Suppressor macrophage treated with lipopolysaccharide for 4 hours (primary cell): ENCODE measurements at regions not wholly inside any gene's neighbourhood (a gene's known extent, or its start where the extent isn't known, plus 50 kb on each side); places are given as distances from the start of the nearest gene placed in this dataset.
"Not testable (repeated sequence)": the region's sequence is repeated elsewhere in the genome, so short reads cannot be mapped to it uniquely, and the experiment has no call there.

Experiments used
- DNase-seq: peaks from one replicate; pipeline ENCODE4 v3.0.0-alpha.2; 2020

GRCh38 chrY:7871304-7871932, 959.9 kb upstream of the AMELY start:
- no peak for DNase-seq

GRCh38 chrY:7866976-7867375, 955.4 kb upstream of the AMELY start:
- DNase-seq, result no peak

DNA sequence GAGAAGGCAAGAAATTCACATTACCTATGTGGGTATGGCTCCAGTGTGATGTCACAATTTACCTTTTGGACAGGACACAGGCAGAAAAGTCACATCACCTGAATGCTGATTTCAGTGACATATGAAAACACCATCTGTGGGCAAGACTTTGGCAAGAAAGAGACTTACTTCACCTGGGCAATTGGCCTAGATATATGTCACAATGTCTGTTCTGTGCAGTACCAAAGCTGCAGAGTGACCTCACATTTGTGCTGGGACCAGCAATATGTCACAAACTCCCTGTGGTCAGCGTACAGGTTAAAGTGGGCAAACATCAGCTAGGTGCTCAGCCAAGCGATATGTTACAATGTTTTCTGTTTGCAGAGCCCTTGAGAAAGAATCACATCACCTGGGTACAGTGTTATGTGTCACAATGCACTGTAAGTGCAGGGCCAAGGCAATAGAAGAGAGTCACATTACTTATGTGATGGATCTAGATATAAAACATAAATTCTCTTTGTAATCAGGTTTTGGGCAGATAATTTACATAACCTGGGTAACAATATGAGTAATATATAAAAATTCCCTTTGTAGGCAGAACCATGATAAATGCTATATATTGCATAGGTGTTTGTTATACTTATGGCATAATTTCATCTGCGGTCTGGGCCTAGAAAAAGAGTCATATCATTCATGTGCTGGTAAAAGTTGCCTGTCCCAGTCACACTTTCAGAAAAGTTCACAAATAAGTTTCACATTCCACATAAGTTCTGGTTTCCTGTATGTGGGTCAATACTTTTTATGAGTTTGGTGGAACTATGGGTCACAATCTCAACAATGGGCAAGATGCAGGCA, 949.4 kb upstream of the AMELY start:
- DNase-seq, result no peak

- no peak for DNase-seq
Observed at GRCh38 chrY:7850191-7850590, 938.6 kb upstream of the AMELY start.

GRCh38 chrY:7845776-7846175, 934.2 kb upstream of the AMELY start:
- no peak for DNase-seq

- no peak for DNase-seq
Observed at GRCh38 chrY:7837046-7837445, 925.5 kb upstream of the AMELY start.

DNA sequence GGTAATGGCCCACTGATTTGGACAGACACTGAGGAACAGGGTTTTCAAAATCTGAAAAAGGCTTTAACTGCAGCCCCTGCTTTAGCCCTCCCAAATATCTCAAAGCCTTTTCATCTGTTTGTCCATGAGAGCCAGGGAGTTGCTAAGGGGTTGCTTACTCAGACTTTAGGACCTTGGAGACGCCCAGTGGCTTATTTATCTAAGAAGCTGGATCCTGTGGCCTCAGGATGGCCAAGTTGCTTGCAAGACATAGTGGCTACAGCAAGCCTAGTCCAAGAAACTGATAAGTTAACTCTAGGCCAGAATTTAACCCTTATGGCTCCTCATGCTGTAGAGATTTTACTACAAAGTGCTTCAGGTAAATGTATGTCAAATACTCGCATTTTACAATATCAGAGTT, 924.8 kb upstream of the AMELY start:
- no peak for DNase-seq

GRCh38 chrY:7835416-7835815, 923.9 kb upstream of the AMELY start:
- no peak for DNase-seq

GRCh38 chrY:7834284-7834683, 922.7 kb upstream of the AMELY start:
- DNase-seq, result no peak

- not testable (repeated sequence) for DNase-seq
Observed at GRCh38 chrY:7830881-7831280, 919.3 kb upstream of the AMELY start.

DNA sequence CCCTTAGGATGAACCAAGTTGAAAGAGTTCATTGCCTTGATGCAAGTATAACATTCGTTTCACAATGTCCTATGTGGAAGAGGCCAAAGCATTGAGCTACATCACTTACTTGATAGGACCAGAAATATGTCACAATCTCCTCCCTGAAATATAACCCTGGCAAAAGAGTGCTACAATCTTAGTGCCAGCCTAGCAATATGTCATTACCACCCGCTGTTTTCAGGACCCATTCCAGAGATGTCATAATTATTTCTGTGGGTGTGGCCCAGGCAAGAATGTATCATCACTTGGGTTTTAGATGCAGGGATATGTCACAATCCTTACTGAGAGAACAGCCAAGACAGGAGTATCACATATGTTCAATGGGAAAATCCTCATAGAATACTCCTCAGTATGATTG, 915.0 kb upstream of the AMELY start:
- DNase-seq, result peak; percentile 16

DNA sequence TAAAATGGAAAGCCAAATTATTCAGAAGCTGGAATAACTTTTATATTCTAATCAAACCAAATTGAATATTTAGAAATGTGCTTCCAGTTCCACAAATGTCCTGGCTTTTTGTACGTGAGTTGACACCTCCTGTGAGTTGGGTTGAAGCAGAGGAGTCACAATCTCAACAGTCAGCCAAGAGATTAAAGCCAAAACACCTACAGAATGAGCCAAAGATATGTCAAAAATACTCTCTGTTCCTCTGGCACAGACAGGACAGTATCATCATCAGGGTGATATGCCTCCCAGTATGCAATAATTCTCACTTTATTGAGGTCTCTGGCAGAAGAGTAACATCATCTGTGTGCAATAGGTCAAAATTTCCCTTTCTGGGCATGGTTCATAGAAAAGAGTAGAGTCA, 914.3 kb upstream of the AMELY start:
- no peak for DNase-seq

DNA sequence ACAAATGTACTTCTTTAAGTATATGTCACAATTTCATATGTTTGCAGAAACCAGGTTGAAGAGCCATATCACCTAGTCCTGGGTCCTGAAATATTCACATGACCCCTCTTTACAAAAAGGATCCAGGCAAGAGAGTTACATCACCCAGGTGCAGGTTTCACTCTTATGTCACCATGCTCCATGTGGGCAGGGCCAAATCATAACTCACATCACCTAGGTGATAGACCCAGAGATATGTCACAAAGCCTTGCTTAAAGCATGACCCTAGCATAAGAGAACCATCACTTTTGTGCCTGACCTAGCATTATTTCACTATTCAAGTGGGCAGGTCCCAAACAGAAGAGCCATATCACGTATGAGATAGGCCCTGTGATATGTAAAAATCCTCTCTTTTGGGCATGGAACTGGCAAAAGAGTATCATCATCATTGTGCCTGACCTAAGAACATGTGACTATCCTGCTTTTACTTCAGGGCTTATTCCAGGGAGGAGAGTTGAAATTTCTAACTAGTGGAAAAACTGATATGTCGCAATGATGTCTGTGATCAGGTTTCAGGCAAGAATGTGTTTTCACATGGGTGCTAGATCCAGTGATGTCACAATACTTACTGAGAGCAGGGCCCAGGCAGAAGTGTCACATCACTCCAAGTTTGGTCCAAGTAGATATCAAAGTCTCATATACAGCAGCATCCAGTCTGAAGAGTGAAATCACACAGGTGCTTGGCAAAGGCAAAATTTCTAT, 909.9 kb upstream of the AMELY start:
- DNase-seq, result peak; percentile 33

GRCh38 chrY:7818924-7819323, 907.4 kb upstream of the AMELY start:
- peak; percentile 27 for DNase-seq

DNA sequence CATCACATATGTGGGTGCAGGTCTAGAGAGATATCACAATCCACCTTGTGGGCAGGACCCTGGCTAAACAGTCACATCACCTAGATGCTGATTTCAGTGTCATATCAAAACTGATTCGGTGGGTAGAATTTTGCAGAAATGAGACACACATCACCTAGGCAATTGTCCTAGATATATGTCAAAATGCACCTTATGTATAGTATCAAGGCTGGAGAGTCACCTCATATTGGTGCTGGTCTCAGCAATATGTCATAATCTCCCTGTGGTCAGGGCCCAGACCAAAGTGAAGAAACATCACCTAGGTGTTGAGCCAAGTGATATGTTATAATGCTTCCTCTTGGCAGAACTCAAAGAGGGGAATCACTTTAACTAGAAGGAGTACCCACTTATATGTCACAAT, 905.0 kb upstream of the AMELY start:
- no peak for DNase-seq

DNA sequence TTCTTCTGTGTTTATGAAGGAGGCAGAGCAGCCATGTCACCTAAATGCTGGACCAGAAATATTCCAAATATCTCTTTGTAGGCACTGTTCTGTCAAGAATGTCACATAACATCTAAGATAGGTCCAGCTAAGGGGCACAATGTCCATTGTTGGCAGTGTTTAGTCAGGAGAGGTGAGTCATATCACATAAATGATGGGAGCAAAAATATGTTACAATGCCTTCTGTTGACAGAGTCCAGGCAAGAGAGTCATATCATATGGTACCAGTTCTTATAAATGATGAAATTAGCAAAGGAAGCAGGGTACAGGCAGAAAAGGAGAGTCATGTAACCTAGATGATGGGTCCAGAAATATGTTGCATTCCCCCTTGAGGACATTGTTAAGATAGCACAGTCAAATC, 904.4 kb upstream of the AMELY start:
- DNase-seq, result no peak

- DNase-seq, result no peak
Observed at GRCh38 chrY:7815285-7815684, 903.7 kb upstream of the AMELY start.

DNA sequence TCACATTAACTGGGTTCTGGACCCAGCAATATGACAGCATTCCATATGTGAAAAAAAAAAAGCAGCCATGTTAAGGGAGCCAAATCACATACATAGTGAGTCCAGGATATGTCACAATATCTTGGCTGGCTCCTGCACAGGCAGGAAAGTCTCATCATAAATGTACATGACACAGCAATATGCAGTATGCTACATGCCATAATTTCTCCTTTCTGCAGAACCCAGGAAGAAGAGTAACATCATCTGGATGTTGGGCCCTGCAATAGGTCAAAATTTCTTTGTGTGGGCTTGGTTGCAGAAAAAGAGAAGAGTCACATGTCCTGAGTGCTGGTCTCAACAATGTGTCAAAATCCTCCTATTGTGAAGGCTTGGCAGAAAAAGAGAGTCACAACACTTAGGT, 902.8 kb upstream of the AMELY start:
- peak; percentile 65 for DNase-seq

- DNase-seq, result peak; percentile 28
Observed at GRCh38 chrY:7810359-7810758, 898.8 kb upstream of the AMELY start.

GRCh38 chrY:7807516-7807870, 895.9 kb upstream of the AMELY start:
- peak; percentile 18 for DNase-seq

GRCh38 chrY:7806592-7807515, 895.3 kb upstream of the AMELY start:
- peak; percentile 29 for DNase-seq

GRCh38 chrY:7805624-7806023, 894.1 kb upstream of the AMELY start:
- DNase-seq, result no peak

DNA sequence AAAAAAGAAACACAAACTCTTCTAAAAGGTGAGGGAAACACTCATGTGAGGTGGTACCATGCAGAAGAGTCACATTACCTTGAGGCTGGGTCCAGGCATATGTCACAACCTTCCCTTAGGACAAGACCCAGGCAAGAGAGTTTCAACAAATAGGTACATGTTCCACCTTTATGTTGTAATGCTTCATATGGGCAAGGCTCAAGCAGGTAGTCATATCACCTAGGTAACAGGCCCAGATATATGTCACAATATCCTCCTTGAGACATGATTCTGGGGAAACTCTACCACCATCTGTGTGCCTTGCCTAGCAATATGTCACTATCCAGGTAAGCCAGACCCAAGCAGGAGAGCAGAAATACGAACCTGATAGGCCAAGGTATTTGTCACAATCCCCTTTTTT, 892.2 kb upstream of the AMELY start:
- no peak for DNase-seq
